Keratinocyte (primary cell): ENCODE measurements at regions not wholly inside any gene's neighbourhood (a gene's known extent, or its start where the extent isn't known, plus 50 kb on each side); places are given as distances from the start of the nearest gene placed in this dataset.
A peak's percentile ranks its signal among the peaks of the same experiment; 100 is the strongest.

Experiments
- DNase-seq: peaks from one replicate; pipeline ENCODE4 v3.0.0-alpha.2; 2011; ENCODE audit warnings: low read depth, missing footprints, low spot score
- FAIRE-seq: peaks from 2 replicates; lab custom pipeline; 2011; peaks lifted over from hg19 to GRCh38; lab: Jason Lieb, UNC
- H2AFZ ChIP-seq: 2 replicates; pipeline ENCODE4 v1.6.0; 2012; ENCODE audit warnings: low read length, control low read depth, inconsistent platforms; ENCODE audit not compliant: control insufficient read depth
- H3K27ac ChIP-seq: 2 replicates; pipeline ENCODE4 v1.5.1; 2011; ENCODE audit warnings: low read length; ENCODE audit not compliant: control insufficient read depth, insufficient read depth
- H3K27me3 ChIP-seq: 3 replicates; pipeline ENCODE4 v1.6.0; 2011; ENCODE audit warnings: low read length; ENCODE audit not compliant: control insufficient read depth, insufficient read depth; ENCODE audit errors: extremely low read depth
- H3K36me3 ChIP-seq, 2 experiments: 2 replicates in 1 of 2; 3 replicates in 1 of 2; pipeline ENCODE4 v1.5.1; 2011; ENCODE audit warnings: low read length in 2 of 2, mild to moderate bottlenecking in 1 of 2; ENCODE audit not compliant: control insufficient read depth in 2 of 2, insufficient read depth in 2 of 2; ENCODE audit errors: extremely low read depth in 1 of 2
- H3K4me1 ChIP-seq: 3 replicates; pipeline ENCODE4 v1.5.1; 2011; ENCODE audit warnings: low read length; ENCODE audit not compliant: control insufficient read depth, insufficient read depth; ENCODE audit errors: extremely low read depth
- H3K4me2 ChIP-seq: 3 replicates; pipeline ENCODE4 v1.6.0; 2011; ENCODE audit warnings: low read depth, low read length; ENCODE audit not compliant: control insufficient read depth, insufficient read depth; ENCODE audit errors: extremely low read depth
- H3K4me3 ChIP-seq, 3 experiments: fragments of 200-600 bp in 1 of 3; sonication (generic) in 1 of 3; 2 replicates in 2 of 3; 3 replicates in 1 of 3; pipeline ENCODE4 v1.5.1; 2011 to 2016; ENCODE audit warnings: low read length in 3 of 3, mild to moderate bottlenecking in 3 of 3, control low read depth in 2 of 3, inconsistent platforms in 1 of 3, low read depth in 1 of 3, mixed read lengths in 1 of 3, mixed run types in 1 of 3, moderate library complexity in 1 of 3; ENCODE audit not compliant: control insufficient read depth in 2 of 3, insufficient read depth in 2 of 3; ENCODE audit errors: extremely low read depth in 1 of 3
- H3K79me2 ChIP-seq: 2 replicates; pipeline ENCODE4 v1.6.0; 2012; ENCODE audit warnings: low read length; ENCODE audit not compliant: control insufficient read depth, insufficient read depth
- H3K9ac ChIP-seq: 3 replicates; pipeline ENCODE4 v1.6.0; 2011; ENCODE audit warnings: low read length; ENCODE audit not compliant: control insufficient read depth, insufficient read depth; ENCODE audit errors: extremely low read depth
- H3K9me1 ChIP-seq: 3 replicates; pipeline ENCODE4 v1.6.0; 2011; ENCODE audit warnings: low read length; ENCODE audit not compliant: control insufficient read depth, insufficient read depth; ENCODE audit errors: extremely low read depth
- H3K9me3 ChIP-seq: 2 replicates; pipeline ENCODE4 v1.5.1; 2012; ENCODE audit warnings: low read depth, low read length; ENCODE audit not compliant: control insufficient read depth
- H4K20me1 ChIP-seq: 3 replicates; pipeline ENCODE4 v1.6.0; 2011; ENCODE audit warnings: low read length; ENCODE audit not compliant: control insufficient read depth, insufficient read depth; ENCODE audit errors: extremely low read depth
- CTCF ChIP-seq, 3 experiments: IDR thresholded peaks in 1 of 3; conservative IDR thresholded peaks in 1 of 3; optimal IDR thresholded peaks in 1 of 3; 2 replicates in 2 of 3; 3 replicates in 1 of 3; pipeline versions ENCODE3 to v1.5.1; 2011; ENCODE audit warnings: low read length in 3 of 3, mild to moderate bottlenecking in 3 of 3, moderate library complexity in 2 of 3, control low read depth in 1 of 3, inconsistent platforms in 1 of 3; ENCODE audit not compliant: insufficient read depth in 2 of 3; ENCODE audit errors: extremely low read depth in 1 of 3
- EZH2 ChIP-seq: IDR thresholded peaks from one replicate; pipeline ENCODE4 v1.6.1; 2012; ENCODE audit warnings: inconsistent platforms, mild to moderate bottlenecking, low read length, moderate library complexity
- dilution Hi-C: fragments of 300-500 bp; cut with MboI; formaldehyde crosslinking; loops from one replicate; pipeline ENCODE4 v1.7.0; 2020; ENCODE audit warnings: low sequenced_read_pairs; ENCODE audit not compliant: extremely low pct_ligation_motif_present

GRCh38 chr12:107400686-107401447 lies 284.7 kb upstream of the PWP1 start:
- Histone ChIP-seq H4K20me1 (no peaks in the 10 kb centered on the region), H2AFZ (no peak overlapping the region), H3K4me1 (peaks cover 20% of the 10 kb centered on the region), H3K79me2 (peaks cover 5% of the 10 kb centered on the region), H3K9me3 (no peaks in the 10 kb centered on the region), H3K9ac (no peak overlapping the region), H3K4me3 (no peak overlapping the region), H3K27ac (no peak overlapping the region), H3K27me3 (no peaks in the 10 kb centered on the region), H3K36me3 (no peaks in the 10 kb centered on the region), H3K9me1 (no peaks in the 10 kb centered on the region), H3K4me2 (no peak overlapping the region)
- DNase-seq (no peak), FAIRE-seq (no peak)
- TF ChIP-seq EZH2, result no peak
- TF ChIP-seq CTCF (optimal IDR thresholded peaks at IDR 0.05 in 1 of 3, IDR thresholded peaks at IDR 0.05 in 1 of 3, conservative IDR thresholded peaks at IDR 0.05 in 1 of 3; ENCODE audit: extremely low read depth in 1 of 3, insufficient read depth in 2 of 3, low read length in 3 of 3), result no peak
- dilution Hi-C loops, result no loop called here

- Histone ChIP-seq H3K4me3 (no peak overlapping the region), H3K9me1 (no peaks in the 10 kb centered on the region), H3K36me3 (no peaks in the 10 kb centered on the region), H3K27ac (no peak overlapping the region), H3K4me2 (no peak overlapping the region), H3K9me3 (no peaks in the 10 kb centered on the region), H3K27me3 (no peaks in the 10 kb centered on the region), H3K4me1 (peaks cover 6% of the 10 kb centered on the region), H2AFZ (peak overlapping the region; percentile 15), H4K20me1 (no peaks in the 10 kb centered on the region), H3K79me2 (peaks cover 5% of the 10 kb centered on the region), H3K9ac (no peak overlapping the region)
- TF ChIP-seq EZH2 (no peak), CTCF (optimal IDR thresholded peaks at IDR 0.05 in 1 of 3, IDR thresholded peaks at IDR 0.05 in 1 of 3, conservative IDR thresholded peaks at IDR 0.05 in 1 of 3; ENCODE audit: extremely low read depth in 1 of 3, insufficient read depth in 2 of 3, low read length in 3 of 3) (peak; percentile 85 to 92 (median 88))
- peak; percentile 49 for DNase-seq
- FAIRE-seq, result peak; percentile 76
- dilution Hi-C loops, result no loop called here
Measured at GRCh38 chr12:107402041-107403022, 283.3 kb upstream of the PWP1 start.
